Left forelimb (tissue), 1 donor: ENCODE measurements at regions not wholly inside any gene's neighbourhood (a gene's known extent, or its start where the extent isn't known, plus 50 kb on each side); places are given as distances from the start of the nearest gene placed in this dataset.

ENCODE experiments used
- DNase-seq: peaks from one replicate; pipeline ENCODE4 v3.0.0-alpha.2; 2018; ENCODE audit warnings: low spot score

DNA sequence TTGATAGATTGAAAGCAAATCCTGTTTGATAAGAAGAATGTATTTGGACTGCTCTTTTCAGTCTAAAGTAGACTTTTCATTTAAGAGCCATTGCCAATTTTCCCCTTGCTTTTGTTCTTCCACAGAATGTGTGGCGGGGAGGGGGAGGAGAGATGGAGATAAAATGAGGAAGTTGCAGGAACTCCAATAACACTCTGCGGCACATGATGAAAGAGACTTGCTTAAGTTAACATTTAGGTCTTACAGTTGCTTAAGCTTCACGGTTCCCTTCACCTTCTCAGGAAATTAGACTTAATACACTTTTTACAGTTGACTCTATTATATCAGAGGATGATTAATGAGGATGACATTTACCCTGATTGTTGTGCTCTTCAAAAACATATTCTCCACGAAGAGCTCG is 537.3 kb downstream of the TMTC2 start:
- no peak for DNase-seq

DNA sequence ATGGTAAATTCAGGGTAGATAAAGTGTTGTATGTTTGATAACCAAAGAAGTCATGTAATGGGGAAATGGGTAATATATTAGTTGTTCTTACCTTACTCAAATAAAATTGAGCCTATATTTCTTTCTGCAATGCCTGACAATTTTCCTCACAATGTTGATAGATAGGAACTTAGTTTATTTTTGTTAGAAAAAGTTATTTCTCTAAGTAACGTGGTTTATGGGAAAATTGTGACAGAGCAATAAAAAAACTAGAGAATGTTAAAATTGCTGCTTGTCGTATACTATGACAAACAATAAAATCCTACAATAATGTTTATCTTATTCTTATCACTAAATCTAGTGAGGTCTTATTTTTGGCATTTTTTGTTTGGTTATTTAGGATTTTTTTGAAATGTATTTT is 534.1 kb downstream of the TMTC2 start:
- no peak for DNase-seq

DNA sequence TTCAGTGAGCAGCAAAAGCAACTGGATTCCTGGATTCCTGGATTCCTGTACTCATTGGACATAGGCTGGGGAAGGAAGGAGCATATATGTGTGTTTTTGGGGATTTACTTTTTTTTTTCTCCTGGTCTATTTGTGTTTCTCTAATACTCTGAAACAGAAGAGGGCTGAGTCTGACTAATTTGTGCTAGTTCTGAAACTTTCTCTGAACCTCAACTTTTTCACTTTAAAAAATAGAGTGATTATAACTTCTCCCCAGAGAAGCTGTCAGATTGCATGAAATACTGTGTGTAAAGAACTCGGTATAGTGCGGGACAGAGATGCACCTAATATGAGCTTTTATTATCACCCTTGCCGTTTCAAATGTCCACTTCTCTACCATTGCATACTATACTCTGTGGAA is 529.5 kb downstream of the TMTC2 start:
- no peak for DNase-seq

DNA sequence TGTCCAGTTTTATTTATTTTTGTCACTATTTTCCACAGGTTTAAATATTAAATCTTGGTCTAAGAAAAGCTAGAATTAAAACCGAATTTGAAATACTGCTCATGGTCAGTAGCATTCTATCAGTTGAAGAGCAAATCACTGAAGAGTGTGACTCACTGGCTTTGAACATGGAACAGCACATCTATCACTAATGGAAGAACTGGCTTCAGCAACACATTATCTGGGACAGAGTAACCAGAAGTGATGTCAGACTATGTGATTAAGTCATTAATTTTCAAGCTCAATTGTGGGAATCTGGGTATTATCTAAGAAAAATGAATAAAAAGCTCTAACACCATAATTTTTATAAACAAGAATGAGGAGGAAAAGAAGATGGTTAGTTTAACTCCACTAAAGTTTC is 527.5 kb downstream of the TMTC2 start:
- DNase-seq = no peak

DNA sequence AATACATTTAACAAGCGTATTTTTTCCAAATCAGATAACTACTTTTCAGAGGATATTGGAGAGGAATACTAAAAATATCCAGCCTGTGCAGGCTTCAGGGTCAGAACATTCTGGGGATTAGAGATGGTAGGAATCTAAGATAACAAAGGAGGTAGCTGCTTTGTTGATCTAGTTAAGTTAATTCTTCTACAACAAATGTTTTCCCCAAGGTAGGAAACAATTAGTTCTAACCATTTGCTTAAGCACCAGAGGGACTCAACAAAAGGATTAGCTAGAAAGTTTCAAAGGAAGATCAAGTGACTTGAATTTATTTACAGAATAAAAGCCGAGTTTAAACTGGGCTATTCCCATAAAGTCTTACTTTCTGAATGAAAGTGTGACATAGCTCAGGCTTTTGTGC is 524.2 kb downstream of the TMTC2 start:
- DNase-seq = no peak

DNA sequence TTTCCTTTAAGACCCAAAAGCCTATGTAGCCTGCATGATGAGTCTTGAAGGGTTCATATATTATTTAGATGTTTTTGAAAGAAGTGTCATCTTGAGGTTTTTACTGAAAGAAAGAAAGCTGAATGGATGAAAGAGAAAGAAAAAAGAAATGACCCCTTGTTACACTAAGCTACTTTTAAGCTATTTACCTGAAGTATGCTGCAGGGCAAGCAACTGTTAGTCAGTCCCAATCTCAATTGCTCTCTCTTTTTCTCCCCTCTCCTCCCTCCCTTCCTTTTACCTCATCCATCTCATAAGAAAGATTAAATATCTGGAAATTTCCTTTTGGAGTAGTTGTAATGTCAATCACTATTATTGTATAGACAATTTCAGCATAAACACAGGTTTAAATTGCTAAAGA is 512.4 kb downstream of the TMTC2 start:
- no peak for DNase-seq

DNA sequence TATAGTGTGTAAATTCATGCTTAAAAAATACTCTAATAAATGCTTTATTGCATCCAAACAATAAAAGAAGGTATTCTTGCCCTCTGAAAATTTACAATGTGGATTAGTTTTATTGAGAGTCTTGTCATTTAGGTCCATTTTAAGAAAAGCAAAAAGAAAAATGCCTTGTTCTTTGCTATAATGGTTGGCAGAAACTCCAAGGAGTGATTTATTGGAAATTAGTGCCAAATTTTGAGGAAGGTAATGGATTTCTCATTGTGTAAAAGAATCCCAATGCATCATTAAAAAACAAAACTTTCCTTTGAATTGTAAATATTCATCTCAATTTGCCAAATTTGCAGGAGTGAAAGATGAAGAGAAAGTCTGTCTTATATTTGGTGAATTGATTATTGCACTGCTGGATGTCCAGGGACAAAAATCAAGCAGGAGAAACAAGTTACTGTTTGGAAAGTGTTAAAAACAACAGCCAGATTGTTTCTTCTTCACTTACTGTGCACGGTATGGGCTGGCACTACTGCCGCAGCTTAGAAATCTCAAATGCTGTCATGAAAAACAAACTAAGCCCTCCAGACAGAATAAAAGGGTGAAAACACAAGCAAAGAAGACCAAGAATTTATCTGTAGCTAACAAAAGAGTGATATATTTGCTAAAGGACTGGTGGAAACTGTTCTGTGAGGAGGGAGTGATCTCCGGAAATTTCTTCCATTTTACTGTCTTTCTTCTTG is 511.7 kb downstream of the TMTC2 start:
- DNase-seq = no peak

DNA sequence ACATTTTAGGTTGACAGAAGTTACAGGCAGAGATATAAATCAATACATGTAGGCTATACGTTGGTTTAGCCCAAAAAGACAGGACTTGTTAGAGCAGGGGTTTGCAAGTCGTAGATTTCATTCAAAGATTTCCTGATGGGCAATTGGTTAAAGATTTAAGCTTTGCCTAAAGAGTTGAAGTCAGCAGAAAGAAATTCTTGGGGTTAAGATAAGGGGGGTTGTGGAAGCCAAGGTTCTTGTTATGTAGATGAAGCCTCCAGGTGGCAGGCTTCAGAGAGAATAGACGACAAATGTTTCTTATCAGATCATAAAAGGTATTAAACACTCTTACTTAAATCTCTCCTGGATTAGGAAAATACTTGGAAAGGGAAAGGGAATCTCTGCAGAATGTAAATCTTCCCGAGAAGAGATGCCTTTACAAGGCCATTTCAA is 510.8 kb downstream of the TMTC2 start:
- no peak for DNase-seq

DNA sequence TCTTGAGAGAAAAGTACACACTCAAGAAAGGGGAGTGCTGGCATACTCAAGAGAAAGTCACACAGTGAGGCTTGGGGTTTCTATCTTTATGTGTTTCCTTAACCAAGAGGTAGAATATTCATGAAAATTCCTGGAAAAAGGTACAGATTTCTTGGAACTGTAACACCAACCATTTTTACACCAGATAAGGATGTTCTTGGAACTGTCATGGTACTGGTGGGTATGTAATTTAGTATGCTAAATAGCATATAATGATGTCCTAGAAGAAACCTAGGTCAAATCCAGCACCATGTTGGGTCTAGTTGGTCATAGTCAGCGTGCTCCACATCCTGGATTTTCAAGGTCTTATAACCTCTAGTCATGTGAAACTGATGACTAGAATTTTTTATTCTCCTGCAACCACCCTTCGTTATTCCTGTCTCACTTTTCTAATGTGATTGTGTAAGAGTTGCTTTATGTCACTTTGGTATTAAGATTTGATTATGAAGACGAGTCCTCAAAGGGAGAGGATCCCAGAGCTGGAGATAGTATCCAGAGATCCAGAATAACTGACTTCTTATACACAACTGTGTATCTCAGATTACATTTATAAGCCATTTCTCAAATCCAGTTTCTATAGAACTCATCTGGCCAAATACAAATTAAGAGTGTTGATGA is 510.1 kb downstream of the TMTC2 start:
- DNase-seq = no peak

DNA sequence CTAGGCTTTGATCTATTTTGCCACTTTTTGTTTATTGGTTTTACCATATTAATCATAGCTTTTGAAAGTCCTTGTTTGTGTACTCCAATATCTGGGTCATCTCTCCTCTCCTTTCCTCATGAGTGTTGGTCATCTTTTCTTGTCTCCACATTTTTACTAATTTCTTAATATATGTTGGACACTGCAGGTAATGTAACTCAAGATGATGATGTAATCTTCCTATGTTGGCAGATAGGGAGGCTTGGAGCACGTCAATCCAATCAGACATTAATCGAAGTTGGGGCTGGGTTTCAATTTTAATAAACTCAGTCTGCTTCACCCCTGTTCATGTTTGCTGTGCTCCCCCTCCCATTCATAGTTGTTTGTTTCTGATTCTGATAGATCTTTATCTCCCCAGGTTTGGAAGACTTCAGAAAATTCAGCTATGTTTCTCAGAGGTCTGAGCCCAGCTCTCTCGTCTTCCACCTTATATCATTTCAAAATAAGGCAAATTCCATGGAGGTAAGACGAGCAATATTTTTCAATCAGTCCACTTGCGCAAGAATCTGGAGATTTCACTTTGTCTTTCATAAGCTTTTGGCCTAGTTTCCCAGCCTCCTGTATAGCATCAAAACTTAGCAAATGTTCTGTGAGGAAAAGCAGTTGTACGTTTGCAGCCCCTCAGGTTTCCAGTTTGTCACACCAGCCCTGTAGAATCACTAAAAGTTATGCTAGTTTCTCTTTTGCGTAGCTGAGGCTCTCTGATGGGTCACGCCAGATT is 504.1 kb downstream of the TMTC2 start:
- no peak for DNase-seq

DNA sequence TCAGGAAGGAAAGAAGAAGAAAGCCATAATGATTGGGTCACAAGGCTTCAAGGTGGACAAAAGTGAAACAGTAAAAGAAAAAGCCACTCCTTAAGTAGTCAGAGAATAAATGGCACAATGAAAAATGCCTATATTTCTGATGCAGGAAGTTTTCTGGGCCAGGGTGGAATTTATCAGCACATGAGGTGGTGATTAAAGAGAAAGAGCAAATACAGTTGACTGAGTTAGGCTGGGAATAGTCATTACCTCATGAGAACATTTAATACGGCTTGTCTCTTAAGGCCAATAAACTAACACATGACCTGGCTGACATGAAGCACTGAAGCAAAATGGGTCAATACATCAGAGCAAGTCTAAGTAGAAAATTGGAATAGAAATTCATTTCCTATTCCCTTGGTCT is 499.7 kb downstream of the TMTC2 start:
- no peak for DNase-seq

DNA sequence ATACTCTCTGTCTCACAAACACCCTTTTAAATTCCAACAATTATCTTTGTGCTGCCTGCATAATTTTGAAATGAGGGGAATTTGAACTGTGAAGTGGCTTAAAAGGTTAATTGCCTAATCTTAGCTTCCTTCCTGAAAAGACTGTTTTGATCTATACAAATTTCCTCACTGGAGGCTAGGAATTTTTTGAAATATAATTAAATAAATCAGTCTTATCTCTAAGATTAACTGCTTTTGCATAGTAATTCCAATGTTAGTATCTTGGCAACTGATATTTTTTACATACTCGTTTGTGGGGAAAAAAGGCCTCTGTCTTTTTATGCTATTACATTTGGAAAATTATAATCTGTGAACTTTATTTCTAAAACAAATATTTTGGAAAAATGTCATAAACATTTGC is 498.5 kb downstream of the TMTC2 start:
- DNase-seq = no peak
